ENCODE measurements at regions not wholly inside any gene's neighbourhood (a gene's known extent, or its start where the extent isn't known, plus 50 kb on each side); places are given as distances from the start of the nearest gene placed in this dataset.

DNA sequence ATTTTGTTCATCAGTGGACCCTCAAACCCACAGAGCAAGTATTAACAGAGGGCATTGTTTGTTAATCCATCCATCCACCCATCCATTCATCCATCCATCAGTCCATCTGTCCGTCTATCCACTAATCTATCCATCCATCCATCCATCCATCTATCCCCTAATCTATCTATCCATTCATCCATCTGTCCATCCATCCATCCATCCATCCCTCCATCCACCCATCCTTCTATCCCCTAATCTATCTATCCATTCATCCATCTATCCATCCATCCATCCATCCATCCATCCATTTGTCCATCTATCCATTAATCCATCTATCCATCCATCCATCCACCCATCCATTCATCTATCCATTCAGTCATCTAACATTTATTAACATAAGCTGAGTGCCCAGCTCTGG lies 307.3 kb downstream of the MIAT start:
- no peak for TF ChIP-seq CSDC2 (CRISPR knock-in tag; IDR thresholded peaks at IDR 0.05)
- no peak for TF ChIP-seq SNAI2 (CRISPR knock-in tag; IDR thresholded peaks at IDR 0.05)
- no peak for ATAC-seq

DNA sequence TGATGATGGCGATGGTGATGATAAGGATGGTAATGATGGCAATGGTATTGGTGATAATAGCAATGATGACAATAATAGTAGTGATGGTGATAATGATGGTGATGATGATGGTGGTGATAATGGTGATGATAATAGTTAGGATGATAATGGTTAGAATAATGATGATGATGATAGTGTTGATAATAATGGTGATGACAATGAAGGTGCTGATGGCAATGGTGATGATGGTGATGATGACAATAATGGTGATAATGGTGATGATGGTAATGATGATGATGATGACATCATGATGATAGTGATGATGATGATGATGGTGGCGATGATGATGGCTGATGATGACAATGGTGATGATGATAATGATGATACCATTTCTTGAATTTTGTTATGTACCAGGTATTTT lies 309.9 kb downstream of the MIAT start:
- no peak for TF ChIP-seq ZFP30 (CRISPR knock-in tag; IDR thresholded peaks at IDR 0.05)
- no peak for TF ChIP-seq PPARA (CRISPR knock-in tag; IDR thresholded peaks at IDR 0.05; ENCODE audit: borderline replicate concordance)
- TF ChIP-seq, protein P1, sequence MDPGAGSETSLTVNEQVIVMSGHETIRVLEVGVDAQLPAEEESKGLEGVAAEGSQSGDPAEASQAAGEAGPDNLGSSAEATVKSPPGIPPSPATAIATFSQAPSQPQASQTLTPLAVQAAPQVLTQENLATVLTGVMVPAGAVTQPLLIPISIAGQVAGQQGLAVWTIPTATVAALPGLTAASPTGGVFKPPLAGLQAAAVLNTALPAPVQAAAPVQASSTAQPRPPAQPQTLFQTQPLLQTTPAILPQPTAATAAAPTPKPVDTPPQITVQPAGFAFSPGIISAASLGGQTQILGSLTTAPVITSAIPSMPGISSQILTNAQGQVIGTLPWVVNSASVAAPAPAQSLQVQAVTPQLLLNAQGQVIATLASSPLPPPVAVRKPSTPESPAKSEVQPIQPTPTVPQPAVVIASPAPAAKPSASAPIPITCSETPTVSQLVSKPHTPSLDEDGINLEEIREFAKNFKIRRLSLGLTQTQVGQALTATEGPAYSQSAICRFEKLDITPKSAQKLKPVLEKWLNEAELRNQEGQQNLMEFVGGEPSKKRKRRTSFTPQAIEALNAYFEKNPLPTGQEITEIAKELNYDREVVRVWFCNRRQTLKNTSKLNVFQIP (CRISPR knock-in tag; IDR thresholded peaks at IDR 0.05; ENCODE audit: borderline replicate concordance, low read depth) = no peak
- no peak for TF ChIP-seq CSDC2 (CRISPR knock-in tag; IDR thresholded peaks at IDR 0.05)
- TF ChIP-seq GLIS3 (CRISPR knock-in tag; IDR thresholded peaks at IDR 0.05) = no peak
- no peak for TF ChIP-seq BACH2 (CRISPR knock-in tag; IDR thresholded peaks at IDR 0.05; ENCODE audit: borderline replicate concordance)
- TF ChIP-seq TCF4 (CRISPR knock-in tag; IDR thresholded peaks at IDR 0.05; ENCODE audit: borderline replicate concordance) = no peak

DNA sequence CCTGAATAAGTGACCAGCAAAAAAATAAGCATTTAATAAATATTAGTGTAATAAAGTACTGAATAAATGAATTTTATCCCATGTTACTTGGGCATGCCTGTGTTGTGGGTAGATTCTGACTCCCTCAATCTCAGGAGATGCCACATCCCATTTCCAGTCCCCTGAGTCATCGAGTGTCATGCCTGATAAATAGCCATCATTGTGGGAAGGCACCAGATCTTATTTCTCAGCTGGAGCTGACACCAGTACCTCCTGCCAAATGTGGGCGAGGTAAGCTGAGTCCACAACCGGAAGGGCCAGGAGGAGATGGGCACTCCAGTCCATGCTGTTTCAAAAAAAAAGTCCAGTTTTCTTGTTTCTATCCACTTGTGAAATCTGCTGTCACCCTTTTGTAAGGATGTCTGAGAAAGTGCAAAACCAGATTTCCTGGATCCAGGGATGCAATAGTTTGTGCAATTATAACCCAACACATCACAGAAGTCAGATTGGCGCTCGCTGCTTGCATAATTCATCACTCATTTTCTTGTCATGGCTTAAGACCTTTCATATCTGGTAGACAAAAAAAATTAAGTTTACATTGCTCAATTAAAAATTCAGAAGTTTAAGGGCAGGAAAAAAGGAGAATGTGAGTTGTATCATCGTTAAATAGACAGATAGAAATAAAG lies 311.6 kb downstream of the MIAT start:
- ATAC-seq = no peak
- TF ChIP-seq, protein P2, sequence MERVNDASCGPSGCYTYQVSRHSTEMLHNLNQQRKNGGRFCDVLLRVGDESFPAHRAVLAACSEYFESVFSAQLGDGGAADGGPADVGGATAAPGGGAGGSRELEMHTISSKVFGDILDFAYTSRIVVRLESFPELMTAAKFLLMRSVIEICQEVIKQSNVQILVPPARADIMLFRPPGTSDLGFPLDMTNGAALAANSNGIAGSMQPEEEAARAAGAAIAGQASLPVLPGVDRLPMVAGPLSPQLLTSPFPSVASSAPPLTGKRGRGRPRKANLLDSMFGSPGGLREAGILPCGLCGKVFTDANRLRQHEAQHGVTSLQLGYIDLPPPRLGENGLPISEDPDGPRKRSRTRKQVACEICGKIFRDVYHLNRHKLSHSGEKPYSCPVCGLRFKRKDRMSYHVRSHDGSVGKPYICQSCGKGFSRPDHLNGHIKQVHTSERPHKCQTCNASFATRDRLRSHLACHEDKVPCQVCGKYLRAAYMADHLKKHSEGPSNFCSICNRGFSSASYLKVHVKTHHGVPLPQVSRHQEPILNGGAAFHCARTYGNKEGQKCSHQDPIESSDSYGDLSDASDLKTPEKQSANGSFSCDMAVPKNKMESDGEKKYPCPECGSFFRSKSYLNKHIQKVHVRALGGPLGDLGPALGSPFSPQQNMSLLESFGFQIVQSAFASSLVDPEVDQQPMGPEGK (CRISPR knock-in tag; IDR thresholded peaks at IDR 0.05; ENCODE audit: borderline replicate concordance) = no peak
- TF ChIP-seq ZNF8 (CRISPR knock-in tag; IDR thresholded peaks at IDR 0.05) = no peak
- TF ChIP-seq ESRRG (CRISPR knock-in tag; IDR thresholded peaks at IDR 0.05) = no peak
- no peak for TF ChIP-seq ZFP30 (CRISPR knock-in tag; IDR thresholded peaks at IDR 0.05)
- TF ChIP-seq TCF4 (CRISPR knock-in tag; IDR thresholded peaks at IDR 0.05; ENCODE audit: borderline replicate concordance) = no peak
- TF ChIP-seq ZC3H10 (CRISPR knock-in tag; IDR thresholded peaks at IDR 0.05) = no peak
- no peak for TF ChIP-seq ZNF70 (CRISPR knock-in tag; IDR thresholded peaks at IDR 0.05)
- TF ChIP-seq OSR1 (CRISPR knock-in tag; IDR thresholded peaks at IDR 0.05) = no peak
- no peak for TF ChIP-seq ZNF565 (CRISPR knock-in tag; conservative IDR thresholded peaks at IDR 0.05; ENCODE audit: low read depth)
- TF ChIP-seq, protein P1 (CRISPR knock-in tag; IDR thresholded peaks at IDR 0.05; ENCODE audit: borderline replicate concordance, low read depth) = no peak
- TF ChIP-seq, protein P3, sequence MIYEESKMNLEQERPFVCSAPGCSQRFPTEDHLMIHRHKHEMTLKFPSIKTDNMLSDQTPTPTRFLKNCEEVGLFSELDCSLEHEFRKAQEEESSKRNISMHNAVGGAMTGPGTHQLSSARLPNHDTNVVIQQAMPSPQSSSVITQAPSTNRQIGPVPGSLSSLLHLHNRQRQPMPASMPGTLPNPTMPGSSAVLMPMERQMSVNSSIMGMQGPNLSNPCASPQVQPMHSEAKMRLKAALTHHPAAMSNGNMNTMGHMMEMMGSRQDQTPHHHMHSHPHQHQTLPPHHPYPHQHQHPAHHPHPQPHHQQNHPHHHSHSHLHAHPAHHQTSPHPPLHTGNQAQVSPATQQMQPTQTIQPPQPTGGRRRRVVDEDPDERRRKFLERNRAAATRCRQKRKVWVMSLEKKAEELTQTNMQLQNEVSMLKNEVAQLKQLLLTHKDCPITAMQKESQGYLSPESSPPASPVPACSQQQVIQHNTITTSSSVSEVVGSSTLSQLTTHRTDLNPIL (CRISPR knock-in tag; IDR thresholded peaks at IDR 0.05; ENCODE audit: low read depth) = no peak
- no peak for TF ChIP-seq ISL1 (CRISPR knock-in tag; IDR thresholded peaks at IDR 0.05)
- no peak for TF ChIP-seq ZFP3 (CRISPR knock-in tag; IDR thresholded peaks at IDR 0.05)
- TF ChIP-seq, protein P4, sequence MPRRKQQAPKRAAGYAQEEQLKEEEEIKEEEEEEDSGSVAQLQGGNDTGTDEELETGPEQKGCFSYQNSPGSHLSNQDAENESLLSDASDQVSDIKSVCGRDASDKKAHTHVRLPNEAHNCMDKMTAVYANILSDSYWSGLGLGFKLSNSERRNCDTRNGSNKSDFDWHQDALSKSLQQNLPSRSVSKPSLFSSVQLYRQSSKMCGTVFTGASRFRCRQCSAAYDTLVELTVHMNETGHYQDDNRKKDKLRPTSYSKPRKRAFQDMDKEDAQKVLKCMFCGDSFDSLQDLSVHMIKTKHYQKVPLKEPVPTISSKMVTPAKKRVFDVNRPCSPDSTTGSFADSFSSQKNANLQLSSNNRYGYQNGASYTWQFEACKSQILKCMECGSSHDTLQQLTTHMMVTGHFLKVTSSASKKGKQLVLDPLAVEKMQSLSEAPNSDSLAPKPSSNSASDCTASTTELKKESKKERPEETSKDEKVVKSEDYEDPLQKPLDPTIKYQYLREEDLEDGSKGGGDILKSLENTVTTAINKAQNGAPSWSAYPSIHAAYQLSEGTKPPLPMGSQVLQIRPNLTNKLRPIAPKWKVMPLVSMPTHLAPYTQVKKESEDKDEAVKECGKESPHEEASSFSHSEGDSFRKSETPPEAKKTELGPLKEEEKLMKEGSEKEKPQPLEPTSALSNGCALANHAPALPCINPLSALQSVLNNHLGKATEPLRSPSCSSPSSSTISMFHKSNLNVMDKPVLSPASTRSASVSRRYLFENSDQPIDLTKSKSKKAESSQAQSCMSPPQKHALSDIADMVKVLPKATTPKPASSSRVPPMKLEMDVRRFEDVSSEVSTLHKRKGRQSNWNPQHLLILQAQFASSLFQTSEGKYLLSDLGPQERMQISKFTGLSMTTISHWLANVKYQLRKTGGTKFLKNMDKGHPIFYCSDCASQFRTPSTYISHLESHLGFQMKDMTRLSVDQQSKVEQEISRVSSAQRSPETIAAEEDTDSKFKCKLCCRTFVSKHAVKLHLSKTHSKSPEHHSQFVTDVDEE (CRISPR knock-in tag; IDR thresholded peaks at IDR 0.05) = no peak
- TF ChIP-seq, protein P5, sequence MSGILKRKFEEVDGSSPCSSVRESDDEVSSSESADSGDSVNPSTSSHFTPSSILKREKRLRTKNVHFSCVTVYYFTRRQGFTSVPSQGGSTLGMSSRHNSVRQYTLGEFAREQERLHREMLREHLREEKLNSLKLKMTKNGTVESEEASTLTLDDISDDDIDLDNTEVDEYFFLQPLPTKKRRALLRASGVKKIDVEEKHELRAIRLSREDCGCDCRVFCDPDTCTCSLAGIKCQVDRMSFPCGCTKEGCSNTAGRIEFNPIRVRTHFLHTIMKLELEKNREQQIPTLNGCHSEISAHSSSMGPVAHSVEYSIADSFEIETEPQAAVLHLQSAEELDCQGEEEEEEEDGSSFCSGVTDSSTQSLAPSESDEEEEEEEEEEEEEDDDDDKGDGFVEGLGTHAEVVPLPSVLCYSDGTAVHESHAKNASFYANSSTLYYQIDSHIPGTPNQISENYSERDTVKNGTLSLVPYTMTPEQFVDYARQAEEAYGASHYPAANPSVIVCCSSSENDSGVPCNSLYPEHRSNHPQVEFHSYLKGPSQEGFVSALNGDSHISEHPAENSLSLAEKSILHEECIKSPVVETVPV (CRISPR knock-in tag; IDR thresholded peaks at IDR 0.05) = no peak
- TF ChIP-seq RARB (CRISPR knock-in tag; IDR thresholded peaks at IDR 0.05) = no peak
- TF ChIP-seq SNAI2 (CRISPR knock-in tag; IDR thresholded peaks at IDR 0.05) = no peak

More for the DNA sequence above, 309.9 kb downstream of the MIAT start:
- ATAC-seq = no peak
